MM.1S (cell line): ENCODE measurements at regions not wholly inside any gene's neighbourhood (a gene's known extent, or its start where the extent isn't known, plus 50 kb on each side); places are given as distances from the start of the nearest gene placed in this dataset.

Experiments used
- DNase-seq: peaks from one replicate; pipeline ENCODE4 v3.0.0-alpha.2; 2015
- H2AFZ ChIP-seq: fragments of 300-600 bp; sonication (generic); 2 replicates; pipeline ENCODE4 v1.6.0; 2016; ENCODE audit warnings: antibody characterized with exemption, low read length
- H3F3A ChIP-seq: fragments of 300-600 bp; sonication (generic); 2 replicates; pipeline ENCODE4 v1.6.1; 2016; ENCODE audit warnings: mild to moderate bottlenecking, antibody characterized with exemption, low read length, moderate library complexity, mixed read lengths; ENCODE audit not compliant: insufficient read depth
- H3K27ac ChIP-seq: fragments of 300-600 bp; sonication (generic); 2 replicates; pipeline ENCODE4 v1.5.1; 2016; ENCODE audit warnings: mild to moderate bottlenecking, low read length
- H3K27me3 ChIP-seq: fragments of 300-600 bp; sonication (generic); replicated peaks from 2 replicates; pipeline ENCODE4 v1.6.0; 2016; ENCODE audit warnings: low read length; ENCODE audit not compliant: insufficient read depth
- H3K36me3 ChIP-seq: fragments of 300-600 bp; sonication (generic); replicated peaks from 2 replicates; pipeline ENCODE4 v1.6.1; 2016; ENCODE audit warnings: mild to moderate bottlenecking, low read length, mixed read lengths; ENCODE audit not compliant: insufficient read depth
- H3K4me1 ChIP-seq: fragments of 300-600 bp; sonication (generic); 2 replicates; pipeline ENCODE4 v1.6.1; 2016; ENCODE audit warnings: low read length, mixed read lengths
- H3K4me2 ChIP-seq: fragments of 300-600 bp; sonication (generic); 2 replicates; pipeline ENCODE4 v1.6.0; 2016; ENCODE audit warnings: low read depth, low read length
- H3K4me3 ChIP-seq: fragments of 300-600 bp; sonication (generic); 2 replicates; pipeline ENCODE4 v1.5.1; 2016; ENCODE audit warnings: low read length, mixed read lengths
- H3K79me2 ChIP-seq: fragments of 300-600 bp; sonication (generic); 2 replicates; pipeline ENCODE4 v1.6.1; 2016; ENCODE audit warnings: mixed run types, low read length, mixed read lengths
- H3K9ac ChIP-seq: fragments of 300-600 bp; sonication (generic); 2 replicates; pipeline ENCODE4 v1.6.1; 2016; ENCODE audit warnings: low read length, mixed read lengths
- H3K9me2 ChIP-seq: fragments of 300-600 bp; sonication (generic); replicated peaks from 2 replicates; pipeline ENCODE4 v1.6.1; 2016; ENCODE audit warnings: mild to moderate bottlenecking, low read length, mixed read lengths; ENCODE audit not compliant: insufficient read depth
- H3K9me3 ChIP-seq: fragments of 300-600 bp; sonication (generic); replicated peaks from 2 replicates; pipeline ENCODE4 v1.6.1; 2016; ENCODE audit warnings: mild to moderate bottlenecking, low read length, mixed read lengths; ENCODE audit not compliant: insufficient read depth
- H4K20me1 ChIP-seq: fragments of 300-600 bp; sonication (generic); 2 replicates; pipeline ENCODE4 v1.6.1; 2016; ENCODE audit warnings: mild to moderate bottlenecking, low read length, moderate library complexity, mixed read lengths; ENCODE audit not compliant: insufficient read depth
- EZH2 ChIP-seq: fragments of 300-600 bp; sonication (generic); optimal IDR thresholded peaks from 2 replicates; pipeline ENCODE3; 2017; ENCODE audit warnings: low read depth, mild to moderate bottlenecking, antibody characterized with exemption, low read length, mixed read lengths
- EZH2phosphoT487 ChIP-seq: fragments of 300-600 bp; sonication (generic); IDR thresholded peaks from 2 replicates; pipeline ENCODE4 v1.6.1; 2018; ENCODE audit warnings: antibody characterized with exemption, low read length
- TF ChIP-seq, protein P1 (sequence below): fragments of 300-600 bp; sonication (generic); IDR thresholded peaks from 2 replicates; pipeline ENCODE4 v1.5.1; 2016; ENCODE audit warnings: antibody characterized with exemption, low read length, mixed read lengths

DNA sequence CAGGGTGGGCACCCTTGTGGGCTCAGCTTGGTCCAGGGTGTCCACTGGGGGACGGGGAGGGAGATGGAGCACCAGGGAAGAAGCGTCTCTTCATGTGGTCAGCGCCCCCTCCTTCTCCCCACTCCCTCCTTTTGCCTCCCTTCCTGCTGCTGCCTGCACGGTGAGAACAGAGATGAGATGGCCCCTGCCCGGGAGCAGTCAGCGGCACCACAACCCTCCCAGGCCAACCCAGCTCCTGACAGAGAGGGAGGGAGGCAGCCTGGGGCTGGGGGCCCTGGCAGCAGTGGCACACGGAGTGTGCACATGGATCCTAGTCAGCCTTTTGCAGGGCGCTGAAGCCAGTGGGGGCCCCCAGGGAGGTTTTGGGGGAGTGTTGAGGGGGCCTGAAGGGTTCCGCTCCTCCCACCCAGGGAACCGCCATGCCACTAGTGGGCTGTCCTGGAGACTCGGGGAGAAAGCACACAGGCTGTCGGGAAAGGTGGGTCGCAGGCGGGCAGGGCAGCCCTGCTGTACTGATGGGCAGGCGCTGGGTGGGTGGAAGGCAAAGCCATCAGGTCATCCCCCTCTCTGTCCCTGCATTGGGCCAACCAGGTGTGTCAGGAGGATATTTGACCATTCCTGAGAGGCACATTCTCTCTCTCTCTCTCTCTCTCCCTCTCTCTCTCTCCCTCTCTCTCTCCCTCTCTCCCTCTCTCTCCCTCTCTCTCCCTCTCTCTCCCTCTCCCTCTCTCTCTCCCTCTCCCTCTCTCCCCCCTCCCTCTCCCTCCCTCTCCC, 94.3 kb upstream of the BHLHE23 start:
- TF ChIP-seq, protein P1, sequence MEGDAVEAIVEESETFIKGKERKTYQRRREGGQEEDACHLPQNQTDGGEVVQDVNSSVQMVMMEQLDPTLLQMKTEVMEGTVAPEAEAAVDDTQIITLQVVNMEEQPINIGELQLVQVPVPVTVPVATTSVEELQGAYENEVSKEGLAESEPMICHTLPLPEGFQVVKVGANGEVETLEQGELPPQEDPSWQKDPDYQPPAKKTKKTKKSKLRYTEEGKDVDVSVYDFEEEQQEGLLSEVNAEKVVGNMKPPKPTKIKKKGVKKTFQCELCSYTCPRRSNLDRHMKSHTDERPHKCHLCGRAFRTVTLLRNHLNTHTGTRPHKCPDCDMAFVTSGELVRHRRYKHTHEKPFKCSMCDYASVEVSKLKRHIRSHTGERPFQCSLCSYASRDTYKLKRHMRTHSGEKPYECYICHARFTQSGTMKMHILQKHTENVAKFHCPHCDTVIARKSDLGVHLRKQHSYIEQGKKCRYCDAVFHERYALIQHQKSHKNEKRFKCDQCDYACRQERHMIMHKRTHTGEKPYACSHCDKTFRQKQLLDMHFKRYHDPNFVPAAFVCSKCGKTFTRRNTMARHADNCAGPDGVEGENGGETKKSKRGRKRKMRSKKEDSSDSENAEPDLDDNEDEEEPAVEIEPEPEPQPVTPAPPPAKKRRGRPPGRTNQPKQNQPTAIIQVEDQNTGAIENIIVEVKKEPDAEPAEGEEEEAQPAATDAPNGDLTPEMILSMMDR: no peak
- no peak for TF ChIP-seq EZH2phosphoT487
- TF ChIP-seq EZH2: no peak
- Histone ChIP-seq H3K79me2 (no peaks in the 10 kb centered on the region), H3K36me3 (no peaks in the 10 kb centered on the region), H3F3A (no peaks in the 10 kb centered on the region), H3K4me3 (no peak overlapping the region), H4K20me1 (no peaks in the 10 kb centered on the region), H3K4me1 (no peaks in the 10 kb centered on the region), H3K27ac (no peak overlapping the region), H3K4me2 (no peak overlapping the region), H3K9me2 (no peaks in the 10 kb centered on the region), H3K9me3 (no peaks in the 10 kb centered on the region), H2AFZ (no peak overlapping the region), H3K27me3 (peaks cover 59% of the 10 kb centered on the region), H3K9ac (no peak overlapping the region)
- DNase-seq: no peak

DNA sequence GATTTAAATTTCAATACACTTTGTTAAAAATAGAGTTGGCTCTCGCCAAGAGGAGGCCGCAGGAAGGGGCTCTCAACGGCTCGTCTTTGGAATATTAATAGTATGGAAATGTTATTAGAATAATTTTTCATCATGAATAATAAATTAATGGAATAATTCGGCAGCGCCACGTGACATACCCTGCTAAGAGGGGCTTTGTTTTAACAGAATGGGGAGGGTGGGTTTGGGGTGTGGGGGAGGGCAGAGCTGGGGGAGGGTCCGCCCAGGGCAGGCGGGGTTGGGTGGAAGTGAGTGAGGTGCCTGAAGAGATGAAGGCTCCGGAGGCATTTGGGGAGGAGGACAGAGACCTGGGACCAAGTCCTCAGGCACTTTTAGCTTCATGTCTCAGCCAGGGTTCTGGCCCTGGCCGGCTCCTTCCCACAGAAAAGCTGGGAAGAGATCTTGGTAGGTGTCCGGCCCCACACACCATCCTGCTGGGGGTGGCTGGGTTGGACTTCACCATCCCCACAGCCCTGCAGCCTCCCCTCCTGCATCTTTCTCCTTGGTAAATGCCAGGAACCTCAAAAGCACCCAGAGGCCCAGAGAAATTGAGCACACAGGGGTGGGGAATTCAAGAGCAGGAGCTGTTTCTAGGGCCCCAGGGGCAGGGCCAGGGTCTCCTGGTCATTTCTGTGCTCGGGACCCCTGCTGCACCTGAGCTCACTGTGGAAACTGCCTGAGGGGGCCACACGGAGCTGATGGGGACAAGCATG, 93.6 kb upstream of the BHLHE23 start:
- no peak overlapping the region for H3K27ac ChIP-seq

DNA sequence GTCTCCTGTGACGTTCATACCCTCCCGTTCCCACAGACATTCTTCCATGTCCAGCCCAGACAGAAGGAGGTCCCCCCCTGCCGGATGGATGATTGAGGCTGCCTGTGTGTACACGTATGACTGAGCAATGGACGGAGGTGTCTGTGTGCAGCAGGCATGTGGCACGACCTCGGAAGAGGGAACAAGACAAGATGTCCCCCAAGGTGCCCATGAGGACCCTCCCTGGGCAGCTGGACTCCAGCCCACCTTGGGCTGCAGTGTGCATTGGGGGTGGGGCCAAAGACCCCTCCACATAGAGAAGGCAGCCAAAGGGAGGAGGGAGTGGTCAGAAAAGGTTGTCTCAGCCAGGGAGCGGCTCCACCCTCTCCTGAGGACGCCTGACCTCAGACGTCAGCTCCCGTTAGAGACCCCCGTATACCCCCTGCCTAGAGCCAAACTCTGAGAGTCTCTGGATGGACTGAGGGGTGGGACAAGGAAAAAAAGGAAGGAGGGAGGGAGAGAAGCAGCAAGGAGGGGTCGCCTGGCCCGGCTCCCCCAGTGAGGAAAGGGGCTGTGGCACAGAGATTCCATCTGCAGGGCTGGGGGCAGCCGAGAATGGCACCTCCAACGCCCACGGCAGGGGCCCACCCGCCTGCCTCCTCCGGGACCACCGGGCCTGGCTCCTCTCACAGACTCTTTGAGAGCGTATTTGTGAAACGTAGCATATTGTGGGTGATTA, 92.9 kb upstream of the BHLHE23 start:
- Histone ChIP-seq H3K9me2 (no peaks in the 10 kb centered on the region), H3K4me2 (no peak overlapping the region), H3K27ac (no peak overlapping the region), H3K4me3 (no peak overlapping the region), H3K9ac (no peak overlapping the region), H4K20me1 (no peaks in the 10 kb centered on the region; the same call in 1 of the 2 replicates), H3K36me3 (no peaks in the 10 kb centered on the region), H3F3A (no peaks in the 10 kb centered on the region), H3K9me3 (no peaks in the 10 kb centered on the region), H2AFZ (no peak overlapping the region), H3K27me3 (peaks cover 59% of the 10 kb centered on the region), H3K79me2 (no peaks in the 10 kb centered on the region), H3K4me1 (no peaks in the 10 kb centered on the region)
- DNase-seq: no peak
- TF ChIP-seq EZH2: no peak
- TF ChIP-seq, protein P1: no peak
- no peak for TF ChIP-seq EZH2phosphoT487

More for the DNA sequence above, 93.6 kb upstream of the BHLHE23 start:
- no peaks in the 10 kb centered on the region for H3F3A ChIP-seq
- H3K9me3 ChIP-seq: no peaks in the 10 kb centered on the region
- no peak for DNase-seq
- H3K9ac ChIP-seq: no peak overlapping the region
- no peaks in the 10 kb centered on the region for H4K20me1 ChIP-seq
- H3K36me3 ChIP-seq: no peaks in the 10 kb centered on the region
- no peak overlapping the region for H2AFZ ChIP-seq
- H3K4me3 ChIP-seq: no peak overlapping the region
- no peaks in the 10 kb centered on the region for H3K9me2 ChIP-seq
- no peaks in the 10 kb centered on the region for H3K4me1 ChIP-seq
- no peaks in the 10 kb centered on the region for H3K79me2 ChIP-seq
- TF ChIP-seq EZH2 (no peak), EZH2phosphoT487 (no peak)
- TF ChIP-seq, protein P1: no peak
- H3K27me3 ChIP-seq: peaks cover 59% of the 10 kb centered on the region
- no peak overlapping the region for H3K4me2 ChIP-seq
